Vagina (tissue), 2 donors: ENCODE measurements at regions not wholly inside any gene's neighbourhood (a gene's known extent, or its start where the extent isn't known, plus 50 kb on each side); places are given as distances from the start of the nearest gene placed in this dataset.
"Not testable (repeated sequence)": the region's sequence is repeated elsewhere in the genome, so short reads cannot be mapped to it uniquely, and the experiment has no call there.

Experiments
- DNase-seq, 2 donors: peaks; one replicate each; pipeline ENCODE4 v3.0.0-alpha.2; 2017; ENCODE audit errors: extremely low spot score in 2 of 2
- H3K27ac ChIP-seq: fragments of 200-600 bp; sonication (generic); one replicate; pipeline ENCODE4 v1.5.1; 2019
- H3K27me3 ChIP-seq: fragments of 200-600 bp; sonication (generic); one replicate; pipeline ENCODE4 v1.5.1; 2019
- H3K36me3 ChIP-seq, 2 donors: fragments of 200-600 bp; sonication (generic); one replicate each; pipeline ENCODE4 v1.5.1; 2017 to 2019
- H3K4me1 ChIP-seq: fragments of 200-600 bp; sonication (generic); one replicate; pipeline ENCODE4 v1.5.1; 2019
- H3K4me3 ChIP-seq, 2 donors: fragments of 200-600 bp; sonication (generic); 1 replicate in 1 of 2; 2 replicates in 1 of 2; pipeline ENCODE4 v1.5.1; 2016 to 2019
- H3K9me3 ChIP-seq: fragments of 200-600 bp; sonication (generic); one replicate; pipeline ENCODE4 v1.5.1; 2019
- CTCF ChIP-seq, 3 experiments: fragments of 450-650 bp in 2 of 3; fragments of 200-600 bp in 1 of 3; sonication (generic) in 1 of 3; IDR thresholded peaks; one replicate each; pipeline ENCODE4 v1.5.1; 2017 to 2019; ENCODE audit warnings: antibody characterized with exemption in 3 of 3, mild to moderate bottlenecking in 2 of 3, moderate library complexity in 2 of 3
- POLR2A ChIP-seq, 2 donors: fragments of 450-650 bp; IDR thresholded peaks; one replicate each; pipeline ENCODE4 v1.6.1; 2017; ENCODE audit warnings: antibody characterized with exemption in 2 of 2, mild to moderate bottlenecking in 2 of 2, moderate library complexity in 2 of 2
- POLR2AphosphoS5 ChIP-seq, 2 donors: sonication (generic); formaldehyde crosslinking; IDR thresholded peaks; one replicate each; pipeline ENCODE4 v1.9.0; 2017; ENCODE audit warnings: antibody characterized with exemption in 2 of 2, mild to moderate bottlenecking in 2 of 2, low read depth in 1 of 2; ENCODE audit not compliant: insufficient read depth in 1 of 2
- intact Hi-C: fragments of 100-400 bp; cut with DNase I; formaldehyde crosslinking; loops from one replicate; pipeline ENCODE4 v1.15.1; 2023

GRCh38 chr2:150063931-150064548 lies 423.4 kb downstream of the RND3 start:
- Histone ChIP-seq H3K36me3 (no peaks in the 10 kb centered on the region), H3K9me3 (no peaks in the 10 kb centered on the region), H3K27ac (no peak overlapping the region), H3K27me3 (no peaks in the 10 kb centered on the region), H3K4me1 (no peaks in the 10 kb centered on the region), H3K4me3 (no peak overlapping the region)
- intact Hi-C loops, result no loop called here
- DNase-seq, result no peak
- TF ChIP-seq POLR2A (IDR thresholded peaks at IDR 0.05) (no peak), CTCF (IDR thresholded peaks at IDR 0.05) (no peak), POLR2AphosphoS5 (IDR thresholded peaks at IDR 0.05; ENCODE audit: insufficient read depth in 1 of 2, low read depth in 1 of 2) (no peak)

GRCh38 chr2:150063432-150063889 lies 424.0 kb downstream of the RND3 start:
- Histone ChIP-seq H3K27me3 (no peaks in the 10 kb centered on the region), H3K27ac (no peak overlapping the region), H3K4me3 (no peak overlapping the region), H3K36me3 (no peaks in the 10 kb centered on the region), H3K4me1 (no peaks in the 10 kb centered on the region), H3K9me3 (no peaks in the 10 kb centered on the region)
- TF ChIP-seq CTCF (IDR thresholded peaks at IDR 0.05) (no peak), POLR2AphosphoS5 (IDR thresholded peaks at IDR 0.05; ENCODE audit: insufficient read depth in 1 of 2, low read depth in 1 of 2) (no peak), POLR2A (IDR thresholded peaks at IDR 0.05) (no peak)
- no peak for DNase-seq
- intact Hi-C loops, result no loop called here

GRCh38 chr2:150062416-150062815 lies 425.1 kb downstream of the RND3 start:
- no peaks in the 10 kb centered on the region for H3K4me1 ChIP-seq
- no peak overlapping the region for H3K4me3 ChIP-seq
- H3K36me3 ChIP-seq, result no peaks in the 10 kb centered on the region
- TF ChIP-seq POLR2A (IDR thresholded peaks at IDR 0.05) (no peak), CTCF (IDR thresholded peaks at IDR 0.05) (no peak)
- no peak overlapping the region for H3K27ac ChIP-seq
- H3K9me3 ChIP-seq, result no peaks in the 10 kb centered on the region
- DNase-seq, result no peak
- intact Hi-C loops, result no loop called here
- H3K27me3 ChIP-seq, result no peaks in the 10 kb centered on the region

GRCh38 chr2:150060341-150060740 lies 427.1 kb downstream of the RND3 start:
- intact Hi-C loops, result no loop called here
- H3K27me3 ChIP-seq, result no peaks in the 10 kb centered on the region
- no peak overlapping the region for H3K27ac ChIP-seq
- H3K4me3 ChIP-seq, result no peak overlapping the region
- TF ChIP-seq POLR2A (IDR thresholded peaks at IDR 0.05), result no peak
- no peak for TF ChIP-seq POLR2AphosphoS5 (IDR thresholded peaks at IDR 0.05; ENCODE audit: insufficient read depth in 1 of 2, low read depth in 1 of 2)
- no peak for TF ChIP-seq CTCF (IDR thresholded peaks at IDR 0.05)
- no peaks in the 10 kb centered on the region for H3K4me1 ChIP-seq
- DNase-seq, result no peak
- H3K36me3 ChIP-seq, result no peaks in the 10 kb centered on the region
- H3K9me3 ChIP-seq, result no peaks in the 10 kb centered on the region

GRCh38 chr2:150059676-150060075 lies 427.8 kb downstream of the RND3 start:
- H3K4me1 ChIP-seq, H3K27ac ChIP-seq, H3K9me3 ChIP-seq, H3K4me3 ChIP-seq, DNase-seq, H3K36me3 ChIP-seq, H3K27me3 ChIP-seq, intact Hi-C loops: not testable (repeated sequence)
